HEK293 (cell line): ENCODE measurements at regions not wholly inside any gene's neighbourhood (a gene's known extent, or its start where the extent isn't known, plus 50 kb on each side); places are given as distances from the start of the nearest gene placed in this dataset.

ENCODE experiments used
- CTCF ChIA-PET: fragments of 350-600 bp; formaldehyde crosslinking; extraction: SDS; loops from one replicate; lab custom pipeline; 2021; ENCODE audit warnings: antibody characterized with exemption; lab: Yijun Ruan, JAX
- POLR2A ChIA-PET: fragments of 300-600 bp; formaldehyde crosslinking; extraction: SDS; loops from one replicate; lab custom pipeline; 2020; ENCODE audit warnings: antibody characterized with exemption, inconsistent platforms; lab: Yijun Ruan, JAX
- H3K27ac ChIP-seq: fragments of 200-500 bp; sonication (Bioruptor generic); 2 replicates; pipeline ENCODE4 v1.5.1; 2014; ENCODE audit warnings: low read depth, low read length, control low read depth, inconsistent platforms; ENCODE audit errors: extremely low read depth
- H3K36me3 ChIP-seq, 2 experiments: fragments of 200-500 bp in 1 of 2; sonication (Bioruptor generic) in 1 of 2; 1 replicate in 1 of 2; 2 replicates in 1 of 2; pipeline ENCODE4 v1.5.1; 2014 to 2017; ENCODE audit warnings: inconsistent platforms in 2 of 2, low read length in 2 of 2; ENCODE audit not compliant: control insufficient read depth in 2 of 2, insufficient read depth in 1 of 2
- H3K4me1 ChIP-seq: fragments of 200-500 bp; sonication (Bioruptor generic); 2 replicates; pipeline ENCODE4 v1.5.1; 2014; ENCODE audit warnings: mild to moderate bottlenecking, low read length, inconsistent platforms; ENCODE audit not compliant: control insufficient read depth, insufficient read depth
- H3K4me3 ChIP-seq: 2 replicates; pipeline ENCODE4 v1.5.1; 2011; ENCODE audit warnings: low read depth, mild to moderate bottlenecking, control low read depth, low read length, moderate library complexity
- H3K9me3 ChIP-seq: fragments of 200-500 bp; sonication (Bioruptor generic); 2 replicates; pipeline ENCODE4 v1.5.1; 2014; ENCODE audit warnings: low read depth, low read length, inconsistent platforms; ENCODE audit not compliant: control insufficient read depth, insufficient read depth
- CTCF ChIP-seq: fragments of 450-650 bp; formaldehyde crosslinking; IDR thresholded peaks from 2 replicates; pipeline ENCODE4 v1.5.1; 2016; ENCODE audit warnings: missing biosample characterization, missing genetic modification characterization
- EGR2 ChIP-seq: fragments of 450-650 bp; formaldehyde crosslinking; IDR thresholded peaks from 2 replicates; pipeline ENCODE4 v1.5.1; 2016; ENCODE audit warnings: low read depth, missing biosample characterization, missing genetic modification characterization
- GLIS2 ChIP-seq: fragments of 450-650 bp; formaldehyde crosslinking; IDR thresholded peaks from 2 replicates; pipeline ENCODE4 v1.5.1; 2016; ENCODE audit warnings: missing biosample characterization, missing genetic modification characterization
- HOXC10 ChIP-seq: sonication (generic); formaldehyde crosslinking; IDR thresholded peaks from 2 replicates; pipeline ENCODE4 v1.8.1; 2023; ENCODE audit warnings: mild to moderate bottlenecking, missing genetic modification reagents
- KLF1 ChIP-seq: fragments of 450-650 bp; formaldehyde crosslinking; IDR thresholded peaks from 2 replicates; pipeline ENCODE4 v1.5.1; 2016; ENCODE audit warnings: missing biosample characterization, missing genetic modification characterization
- PRDM2 ChIP-seq: fragments of 450-650 bp; formaldehyde crosslinking; IDR thresholded peaks from 2 replicates; pipeline ENCODE4 v1.5.1; 2016; ENCODE audit warnings: missing biosample characterization, missing genetic modification characterization, borderline replicate concordance
- PRDM6 ChIP-seq: fragments of 450-650 bp; formaldehyde crosslinking; IDR thresholded peaks from 2 replicates; pipeline ENCODE4 v1.5.1; 2017; ENCODE audit warnings: missing biosample characterization, missing genetic modification characterization
- ZBTB48 ChIP-seq: fragments of 450-650 bp; formaldehyde crosslinking; IDR thresholded peaks from 2 replicates; pipeline ENCODE4 v1.5.1; 2016; ENCODE audit warnings: missing biosample characterization, missing genetic modification characterization
- ZEB2 ChIP-seq: fragments of 450-650 bp; formaldehyde crosslinking; IDR thresholded peaks from 2 replicates; pipeline ENCODE4 v1.5.1; 2016; ENCODE audit warnings: missing biosample characterization, missing genetic modification characterization
- ZFHX2 ChIP-seq: fragments of 450-650 bp; formaldehyde crosslinking; conservative IDR thresholded peaks from 2 replicates; pipeline ENCODE4 v1.5.1; 2016; ENCODE audit warnings: missing biosample characterization, missing genetic modification characterization
- ZFP69B ChIP-seq: fragments of 450-650 bp; formaldehyde crosslinking; IDR thresholded peaks from 2 replicates; pipeline ENCODE4 v1.5.1; 2016; ENCODE audit warnings: missing biosample characterization, missing genetic modification characterization
- ZNF530 ChIP-seq: fragments of 450-650 bp; formaldehyde crosslinking; IDR thresholded peaks from 2 replicates; pipeline ENCODE4 v1.5.1; 2016; ENCODE audit warnings: low read depth, missing biosample characterization, missing genetic modification characterization
- ZNF596 ChIP-seq: fragments of 450-650 bp; IDR thresholded peaks from 2 replicates; pipeline ENCODE4 v1.5.0; 2018; ENCODE audit warnings: missing biosample characterization, mild to moderate bottlenecking, missing genetic modification characterization, moderate library complexity
- ZNF677 ChIP-seq: fragments of 450-650 bp; IDR thresholded peaks from 2 replicates; pipeline ENCODE4 v1.5.0; 2018; ENCODE audit warnings: missing biosample characterization, mild to moderate bottlenecking, missing genetic modification characterization, moderate library complexity
- ZNF768 ChIP-seq: fragments of 450-650 bp; formaldehyde crosslinking; IDR thresholded peaks from 2 replicates; pipeline ENCODE4 v1.5.1; 2018; ENCODE audit warnings: missing biosample characterization, mild to moderate bottlenecking, missing genetic modification characterization
- ZXDB ChIP-seq: fragments of 450-650 bp; formaldehyde crosslinking; IDR thresholded peaks from 2 replicates; pipeline ENCODE4 v1.5.1; 2016; ENCODE audit warnings: missing biosample characterization, missing genetic modification characterization

DNA sequence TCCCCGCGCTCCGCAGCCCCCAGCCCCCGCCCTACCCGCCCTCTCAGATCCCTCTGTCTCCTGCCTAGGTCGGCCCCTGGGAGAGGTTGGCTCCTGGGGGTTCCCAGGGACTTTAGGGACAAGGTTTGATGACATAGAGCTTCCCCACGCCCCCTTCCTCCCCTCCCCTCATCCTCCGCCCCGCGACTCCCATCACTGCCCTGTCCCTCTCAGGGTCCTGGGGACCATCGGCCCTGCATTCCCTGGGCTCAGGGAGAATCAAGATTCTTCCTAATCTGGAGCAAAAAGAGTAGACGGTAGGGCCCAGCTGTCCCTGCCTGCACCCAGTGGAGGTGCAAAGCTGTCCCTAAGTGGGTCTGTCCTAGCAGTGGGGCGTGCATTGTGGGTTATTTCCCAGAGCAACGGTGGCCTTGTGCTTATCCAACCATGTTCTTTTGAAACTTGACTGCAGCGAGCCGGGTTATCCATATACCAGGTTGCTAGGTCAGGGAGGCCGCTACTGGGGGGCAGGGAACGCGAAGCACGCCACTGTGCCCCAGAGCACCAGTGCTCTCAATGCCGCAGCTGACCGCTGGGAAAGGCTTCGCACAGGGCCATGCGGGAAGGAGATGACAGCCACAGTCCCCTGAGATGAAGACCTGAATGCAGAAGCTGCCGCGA, 124.4 kb upstream of the PRMT8 start:
- Histone ChIP-seq H3K4me3 (no peak overlapping the region), H3K4me1 (peaks cover 3% of the 10 kb centered on the region), H3K27ac (no peak overlapping the region), H3K36me3 (no peaks in the 10 kb centered on the region), H3K9me3 (no peaks in the 10 kb centered on the region)
- POLR2A ChIA-PET: no interaction called here
- CTCF ChIA-PET: no interaction called here
- no peak for TF ChIP-seq ZXDB (tag by site-specific recombination)
- no peak for TF ChIP-seq KLF1
- peak; percentile 48; the same call in 1 of the 2 replicates for TF ChIP-seq ZBTB48
- TF ChIP-seq GLIS2 (tag by site-specific recombination): peak; percentile 18; the same call in 1 of the 2 replicates
- TF ChIP-seq ZNF677: no peak
- no peak for TF ChIP-seq ZEB2 (tag by site-specific recombination)

DNA sequence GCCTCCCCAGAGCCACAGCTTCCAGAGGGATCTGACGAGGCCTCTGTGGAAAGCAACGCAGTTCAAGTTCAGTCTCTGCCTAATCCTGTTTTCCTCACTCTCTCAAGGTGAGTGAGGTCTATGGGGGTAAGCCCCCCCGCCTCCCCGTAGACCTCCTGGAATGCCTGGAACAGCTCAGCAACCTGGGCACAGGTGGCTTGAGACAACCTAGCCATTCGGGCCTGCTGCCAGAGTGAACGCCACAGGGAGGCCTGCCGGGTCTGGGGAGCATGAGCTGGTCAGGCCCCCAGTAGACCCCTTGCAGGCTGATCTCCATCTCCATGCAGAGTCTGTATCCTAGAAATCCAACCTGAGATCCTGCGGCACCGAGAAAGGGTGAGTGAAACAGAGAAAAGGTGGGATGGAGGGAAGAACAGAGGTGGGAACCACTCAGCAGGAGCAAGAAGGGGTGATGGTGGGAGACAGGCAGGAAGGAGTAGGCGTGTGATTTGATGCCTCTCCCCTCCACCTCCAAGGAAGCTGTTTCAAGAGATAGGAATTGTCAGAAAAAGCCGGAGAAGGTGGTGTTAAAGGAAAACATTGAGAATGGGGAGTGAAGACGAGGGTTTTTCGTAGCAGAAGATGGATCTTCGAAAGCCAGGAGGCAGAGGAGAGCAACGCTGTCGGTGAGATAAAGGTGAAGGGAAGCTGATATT, 123.1 kb upstream of the PRMT8 start:
- POLR2A ChIA-PET: no interaction called here

GRCh38 chr12:3371018-3371417, 120.0 kb upstream of the PRMT8 start:
- CTCF ChIA-PET: interaction anchor here (1.2 kb wide), 2 partner anchors 65 to 71 kb away, joined by 3 to 4 read pairs; no protein-coding TSS in a partner anchor

More for the DNA sequence above, 123.1 kb upstream of the PRMT8 start:
- Histone ChIP-seq H3K36me3 (no peaks in the 10 kb centered on the region), H3K27ac (no peak overlapping the region), H3K4me1 (peaks cover 3% of the 10 kb centered on the region), H3K4me3 (no peak overlapping the region), H3K9me3 (no peaks in the 10 kb centered on the region)
- TF ChIP-seq ZFHX2 (0 out of 2 replicates have a peak, but pooled peaks have one; percentile 32), EGR2 (tag by site-specific recombination) (peak; percentile 75), CTCF (tag by site-specific recombination) (no peak), ZNF768 (tag by site-specific recombination) (no peak)
- CTCF ChIA-PET: interaction anchor here (0.6 to 1.1 kb wide), 3 partner anchors 38 to 343 kb away, joined by 3 to 5 read pairs (median 3); no protein-coding TSS in a partner anchor

DNA sequence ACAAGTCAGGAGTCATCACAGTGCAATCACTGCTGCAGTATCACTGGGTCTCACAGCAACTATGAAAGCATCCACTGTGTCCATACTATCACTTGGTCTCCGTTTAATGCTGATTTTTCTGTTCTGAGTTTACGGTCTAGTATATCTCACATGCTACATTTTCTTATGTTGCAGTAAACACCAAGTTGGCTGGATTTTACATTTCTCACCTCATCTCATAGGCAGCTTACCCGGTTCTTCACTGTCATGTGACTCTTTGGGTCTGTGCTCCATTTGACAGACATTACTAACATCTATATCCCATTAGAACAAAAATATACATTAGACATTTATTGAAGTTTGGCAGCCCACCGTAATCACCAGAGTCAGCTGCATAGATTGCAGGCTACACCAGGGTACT, 115.7 kb upstream of the PRMT8 start:
- H3K36me3 ChIP-seq: no peaks in the 10 kb centered on the region
- peaks cover 3% of the 10 kb centered on the region; the same call in 1 of the 2 replicates for H3K4me1 ChIP-seq
- ChIA-PET POLR2A (no interaction called here), CTCF (interaction anchor here (0.8 kb wide), 1 partner anchor 257 kb away, joined by 5 read pairs; no protein-coding TSS in a partner anchor)
- H3K4me3 ChIP-seq: no peak overlapping the region
- H3K9me3 ChIP-seq: no peaks in the 10 kb centered on the region
- H3K27ac ChIP-seq: no peak overlapping the region
- TF ChIP-seq HOXC10 (CRISPR knock-in tag) (no peak), ZFP69B (tag by site-specific recombination) (no peak), PRDM2 (tag by site-specific recombination) (no peak), ZNF530 (tag by site-specific recombination) (no peak)

More at GRCh38 chr12:3371018-3371417, 120.0 kb upstream of the PRMT8 start:
- Histone ChIP-seq H3K36me3 (no peaks in the 10 kb centered on the region), H3K4me1 (peaks cover 3% of the 10 kb centered on the region; the same call in 1 of the 2 replicates), H3K4me3 (no peak overlapping the region), H3K27ac (no peak overlapping the region), H3K9me3 (no peaks in the 10 kb centered on the region)
- POLR2A ChIA-PET: no interaction called here
- TF ChIP-seq PRDM6 (tag by site-specific recombination): peak; percentile 62
- TF ChIP-seq ZNF596 (tag by site-specific recombination): no peak
